A673 (cell line): ENCODE measurements at regions not wholly inside any gene's neighbourhood (a gene's known extent, or its start where the extent isn't known, plus 50 kb on each side); places are given as distances from the start of the nearest gene placed in this dataset.

ENCODE experiments used
- BruUV-seq: library from RNA; stranded (reverse); fragments of 400-500 nt; replicated peaks from 2 replicates; lab custom pipeline; 2021; lab: Mats Ljungman, UMichigan
- CTCF ChIA-PET: fragments of 300-600 bp; sonication (Branson Sonifier 250); formaldehyde crosslinking; loops from one replicate; lab custom pipeline; 2022; ENCODE audit warnings: antibody characterized with exemption; lab: Charles Lee
- POLR2A ChIA-PET: fragments of 300-600 bp; sonication (Branson Sonifier 250); formaldehyde crosslinking; loops from one replicate; lab custom pipeline; 2022; ENCODE audit warnings: antibody characterized with exemption; ENCODE audit not compliant: low non-redundant PET; lab: Charles Lee
- DNase-seq: peaks from one replicate; pipeline ENCODE4 v3.0.0-alpha.2; 2015; ENCODE audit warnings: low spot score
- H3K27ac ChIP-seq: fragments of 200-600 bp; sonication (generic); 2 replicates; pipeline ENCODE4 v1.5.1; 2016; ENCODE audit warnings: mixed run types, low read depth, mild to moderate bottlenecking, mixed read lengths, antibody characterized with exemption, low read length; ENCODE audit not compliant: poor library complexity, severe bottlenecking
- H3K27me3 ChIP-seq: fragments of 200-600 bp; sonication (generic); replicated peaks from 2 replicates; pipeline ENCODE4 v1.6.1; 2017; ENCODE audit warnings: mixed run types, low read depth, mild to moderate bottlenecking, mixed read lengths, antibody characterized with exemption, low read length; ENCODE audit not compliant: insufficient read depth, poor library complexity
- H3K36me3 ChIP-seq: fragments of 200-600 bp; sonication (generic); 2 replicates; pipeline ENCODE4 v1.6.1; 2016; ENCODE audit warnings: mixed run types, mild to moderate bottlenecking, mixed read lengths, antibody characterized with exemption, low read length; ENCODE audit not compliant: insufficient read depth, poor library complexity, severe bottlenecking
- H3K4me1 ChIP-seq: fragments of 200-600 bp; sonication (generic); 2 replicates; pipeline ENCODE4 v1.6.1; 2017; ENCODE audit warnings: mixed run types, mild to moderate bottlenecking, mixed read lengths, antibody characterized with exemption, low read length; ENCODE audit not compliant: insufficient read depth, poor library complexity, severe bottlenecking
- H3K4me3 ChIP-seq: fragments of 200-600 bp; sonication (generic); 2 replicates; pipeline ENCODE4 v1.5.1; 2016; ENCODE audit warnings: low read depth, mixed run types, mild to moderate bottlenecking, mixed read lengths, low read length; ENCODE audit not compliant: poor library complexity, severe bottlenecking
- H3K9me3 ChIP-seq: fragments of 200-600 bp; sonication (generic); 2 replicates; pipeline ENCODE4 v1.6.1; 2016; ENCODE audit warnings: mixed run types, low read depth, mild to moderate bottlenecking, mixed read lengths, antibody characterized with exemption, low read length; ENCODE audit not compliant: poor library complexity, severe bottlenecking
- CTCF ChIP-seq: fragments of 300-800, 200-600 bp; sonication (generic); conservative IDR thresholded peaks from 2 replicates; pipeline ENCODE4 v1.5.1; 2017; ENCODE audit warnings: low read depth, mild to moderate bottlenecking, antibody characterized with exemption, low read length, moderate library complexity, mixed read lengths
- EZH2 ChIP-seq: fragments of 200-600 bp; sonication (generic); IDR thresholded peaks from 2 replicates; pipeline ENCODE4 v1.6.1; 2017; ENCODE audit warnings: borderline replicate concordance, low read depth, mild to moderate bottlenecking, mixed read lengths, antibody characterized with exemption, low read length; ENCODE audit not compliant: poor library complexity, severe bottlenecking
- intact Hi-C: fragments of 100-400 bp; cut with micrococcal nuclease; formaldehyde crosslinking; loops from one replicate; pipeline ENCODE4 v1.10.0; 2022; ENCODE audit not compliant: unreplicated experiment

DNA sequence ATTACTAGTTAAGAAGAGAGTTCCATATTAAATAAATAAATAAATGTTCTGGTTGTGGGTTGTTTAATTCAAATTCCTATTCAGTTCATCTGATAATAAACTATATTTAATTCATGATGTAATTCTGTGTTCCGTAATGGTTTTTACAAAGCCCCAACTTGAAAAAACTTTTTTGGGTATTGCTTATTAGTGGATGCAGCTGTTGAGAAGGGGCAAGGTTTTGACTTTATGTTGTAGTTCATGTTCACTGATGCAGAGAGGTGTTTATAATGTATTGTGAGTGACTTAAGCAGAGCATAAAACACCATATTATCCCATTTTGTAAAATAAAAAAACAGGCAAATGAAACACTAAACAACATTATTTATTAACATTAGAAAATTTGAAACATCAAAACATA, 107.3 kb upstream of the TNFSF11 start:
- TF ChIP-seq EZH2 (no peak), CTCF (no peak)
- no peaks in the 10 kb centered on the region for H3K36me3 ChIP-seq
- DNase-seq: no peak
- H3K4me1 ChIP-seq: no peaks in the 10 kb centered on the region
- no peak overlapping the region for H3K27ac ChIP-seq
- no peaks in the 10 kb centered on the region for H3K27me3 ChIP-seq
- no TSS peak for BruUV-seq
- ChIA-PET POLR2A (no interaction called here), CTCF (no interaction called here)
- H3K9me3 ChIP-seq: no peaks in the 10 kb centered on the region
- intact Hi-C loops: no loop called here
- no peak overlapping the region for H3K4me3 ChIP-seq

- no TSS peak for BruUV-seq
- intact Hi-C loops: loop anchor here (10.0 kb wide), 1 partner anchor 140 kb away; no protein-coding TSS in a partner anchor
- POLR2A ChIA-PET: no interaction called here
- TF ChIP-seq CTCF (no peak), EZH2 (no peak)
- no peaks in the 10 kb centered on the region for H3K27me3 ChIP-seq
- no peak for DNase-seq
- no peak overlapping the region for H3K27ac ChIP-seq
- CTCF ChIA-PET: interaction anchor here (0.5 kb wide), 1 partner anchor 122 kb away, joined by 10 read pairs; no protein-coding TSS in a partner anchor
- no peak overlapping the region for H3K4me3 ChIP-seq
- H3K4me1 ChIP-seq: no peaks in the 10 kb centered on the region
- no peaks in the 10 kb centered on the region for H3K36me3 ChIP-seq
- H3K9me3 ChIP-seq: no peaks in the 10 kb centered on the region
These were observed 99.0 kb upstream of the TNFSF11 start for GRCh38 chr13:42474954-42475353.

GRCh38 chr13:42477596-42478190, 96.3 kb upstream of the TNFSF11 start:
- DNase-seq: no peak
- no TSS peak for BruUV-seq
- Histone ChIP-seq H3K27ac (no peak overlapping the region), H3K4me1 (no peaks in the 10 kb centered on the region), H3K27me3 (no peaks in the 10 kb centered on the region), H3K4me3 (no peak overlapping the region), H3K36me3 (no peaks in the 10 kb centered on the region), H3K9me3 (no peaks in the 10 kb centered on the region)
- POLR2A ChIA-PET: no interaction called here
- intact Hi-C loops: loop anchor here (10.0 kb wide), 1 partner anchor 143 kb away; no protein-coding TSS in a partner anchor
- CTCF ChIA-PET: no interaction called here
- TF ChIP-seq CTCF (no peak), EZH2 (no peak)
